Kidney glomerular epithelial cell (primary cell): ENCODE measurements at regions not wholly inside any gene's neighbourhood (a gene's known extent, or its start where the extent isn't known, plus 50 kb on each side); places are given as distances from the start of the nearest gene placed in this dataset.

Experiments
- DNase-seq: peaks from one replicate; lab custom pipeline; 2025; lab: John Stamatoyannopoulos, UW

- no peak for DNase-seq
These were observed 251.2 kb downstream of the CSNK1G3 start for GRCh38 chr5:123763201-123763600.

GRCh38 chr5:123756816-123757215 lies 244.8 kb downstream of the CSNK1G3 start:
- DNase-seq, result no peak

GRCh38 chr5:123756318-123756665 lies 244.3 kb downstream of the CSNK1G3 start:
- no peak for DNase-seq

GRCh38 chr5:123755653-123756317 lies 243.8 kb downstream of the CSNK1G3 start:
- peak; percentile 25 for DNase-seq

- peak; percentile 24 for DNase-seq
These were observed 242.9 kb downstream of the CSNK1G3 start for GRCh38 chr5:123754908-123755307.

GRCh38 chr5:123753937-123754891 lies 242.2 kb downstream of the CSNK1G3 start:
- DNase-seq, result no peak

- no peak for DNase-seq
These were observed 241.4 kb downstream of the CSNK1G3 start for GRCh38 chr5:123753180-123753936.

- DNase-seq, result no peak
These were observed 240.7 kb downstream of the CSNK1G3 start for GRCh38 chr5:123752552-123753179.

GRCh38 chr5:123751670-123752069 lies 239.7 kb downstream of the CSNK1G3 start:
- DNase-seq, result no peak

- DNase-seq, result no peak
These were observed 236.3 kb downstream of the CSNK1G3 start for GRCh38 chr5:123748239-123748638.

GRCh38 chr5:123746683-123747360 lies 234.8 kb downstream of the CSNK1G3 start:
- DNase-seq, result no peak

- no peak for DNase-seq
These were observed 232.1 kb downstream of the CSNK1G3 start for GRCh38 chr5:123743990-123744583.

- DNase-seq, result no peak
These were observed 223.4 kb downstream of the CSNK1G3 start for GRCh38 chr5:123735384-123735783.

- no peak for DNase-seq
These were observed 220.3 kb downstream of the CSNK1G3 start for GRCh38 chr5:123732257-123732656.

GRCh38 chr5:123722451-123722850 lies 210.5 kb downstream of the CSNK1G3 start:
- DNase-seq, result no peak

- no peak for DNase-seq
These were observed 209.8 kb downstream of the CSNK1G3 start for GRCh38 chr5:123721675-123722276.

GRCh38 chr5:123720955-123721354 lies 209.0 kb downstream of the CSNK1G3 start:
- peak; percentile 47 for DNase-seq

GRCh38 chr5:123720339-123720738 lies 208.4 kb downstream of the CSNK1G3 start:
- DNase-seq, result no peak

- no peak for DNase-seq
These were observed 207.0 kb downstream of the CSNK1G3 start for GRCh38 chr5:123719004-123719403.

GRCh38 chr5:123718238-123718637 lies 206.3 kb downstream of the CSNK1G3 start:
- DNase-seq, result no peak

- no peak for DNase-seq
These were observed 205.2 kb downstream of the CSNK1G3 start for GRCh38 chr5:123717139-123717538.
